ENCODE measurements at regions not wholly inside any gene's neighbourhood (a gene's known extent, or its start where the extent isn't known, plus 50 kb on each side); places are given as distances from the start of the nearest gene placed in this dataset.

GRCh38 chr10:108411206-108411605 is 1246.7 kb upstream of the SORCS1 start:
- Histone ChIP-seq H3K36me3 (no peaks in the 10 kb centered on the region), H3K27me3 (no peaks in the 10 kb centered on the region), H3K4me3 (no peak overlapping the region), H3K4me1 (ENCODE audit: insufficient read depth) (no peaks in the 10 kb centered on the region), H3K27ac (no peak overlapping the region), H3K9me3 (no peaks in the 10 kb centered on the region)
- no peak for TF ChIP-seq CTCF (IDR thresholded peaks at IDR 0.05)
- TF ChIP-seq EP300 (IDR thresholded peaks at IDR 0.05) = no peak
- TF ChIP-seq POLR2A (IDR thresholded peaks at IDR 0.05) = no peak
- DNase-seq = no peak
- 81 to 91% (median 87%) methylated on average over 2 of the region's 2 CpGs for WGBS, 3 donors
- intact Hi-C loops (cut with DNase I) = no loop called here

DNA sequence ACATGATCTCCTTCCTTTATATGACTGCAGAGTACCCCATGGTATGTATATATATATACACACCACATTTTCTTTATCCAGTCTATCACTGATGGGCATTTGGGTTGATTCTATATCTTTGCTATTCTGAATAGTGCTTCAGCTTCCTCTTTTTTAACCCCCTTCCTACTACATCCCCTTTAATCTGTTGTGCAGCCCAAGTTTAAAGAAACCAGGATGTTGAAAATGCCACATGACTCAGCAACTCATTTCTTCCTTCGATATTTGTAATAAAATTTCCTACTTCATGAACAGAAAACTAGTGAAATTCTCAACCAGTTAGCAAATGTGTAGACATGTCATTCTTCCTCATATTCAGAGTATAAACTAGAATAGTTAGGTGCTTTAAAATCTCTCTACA is 1245.7 kb upstream of the SORCS1 start:
- whole genome bisulfite sequencing, 3 donors = 83 to 95% (median 95%) methylated on average over 1 of the region's 1 CpG
- Histone ChIP-seq H3K36me3 (no peaks in the 10 kb centered on the region), H3K27ac (no peak overlapping the region), H3K4me3 (no peak overlapping the region), H3K4me1 (ENCODE audit: insufficient read depth) (no peaks in the 10 kb centered on the region), H3K9me3 (no peaks in the 10 kb centered on the region), H3K27me3 (no peaks in the 10 kb centered on the region)
- TF ChIP-seq EP300 (IDR thresholded peaks at IDR 0.05) (no peak), CTCF (IDR thresholded peaks at IDR 0.05) (no peak), POLR2A (IDR thresholded peaks at IDR 0.05) (no peak)
- no peak for DNase-seq
- intact Hi-C loops (cut with DNase I) = no loop called here

GRCh38 chr10:108409306-108409705 is 1244.8 kb upstream of the SORCS1 start:
- Histone ChIP-seq H3K9me3 (no peaks in the 10 kb centered on the region), H3K27ac (no peak overlapping the region), H3K36me3 (no peaks in the 10 kb centered on the region), H3K4me1 (ENCODE audit: insufficient read depth) (no peaks in the 10 kb centered on the region), H3K4me3 (no peak overlapping the region), H3K27me3 (no peaks in the 10 kb centered on the region)
- TF ChIP-seq EP300 (IDR thresholded peaks at IDR 0.05) (no peak), POLR2A (IDR thresholded peaks at IDR 0.05) (no peak), CTCF (IDR thresholded peaks at IDR 0.05) (no peak)
- no peak for DNase-seq
- intact Hi-C loops (cut with DNase I) = no loop called here

DNA sequence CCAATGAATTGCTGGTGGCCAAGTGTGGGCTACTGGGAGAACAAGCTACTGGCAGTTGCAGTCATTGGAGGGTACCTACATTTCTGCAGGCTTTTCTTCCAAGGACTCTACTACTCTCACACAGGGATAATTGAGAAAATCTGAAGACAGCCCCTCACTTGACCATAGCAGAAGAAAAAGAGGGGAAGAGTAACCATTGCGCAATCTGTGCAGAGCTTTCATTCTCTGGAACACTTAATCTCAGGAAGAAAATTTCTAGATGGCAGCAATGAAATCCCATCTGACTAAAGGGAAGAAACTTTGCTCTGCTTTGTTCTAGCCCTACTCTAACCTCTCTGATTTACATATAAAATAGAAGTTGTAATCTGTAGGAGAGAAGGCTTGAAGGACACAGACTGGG is 1239.6 kb upstream of the SORCS1 start:
- H3K4me1 ChIP-seq (ENCODE audit: insufficient read depth) = no peaks in the 10 kb centered on the region
- intact Hi-C loops (cut with DNase I) = no loop called here
- no peak overlapping the region for H3K4me3 ChIP-seq
- TF ChIP-seq CTCF (IDR thresholded peaks at IDR 0.05) (no peak), POLR2A (IDR thresholded peaks at IDR 0.05) (no peak), EP300 (IDR thresholded peaks at IDR 0.05) (no peak)
- no peaks in the 10 kb centered on the region for H3K36me3 ChIP-seq
- no peaks in the 10 kb centered on the region for H3K9me3 ChIP-seq
- H3K27me3 ChIP-seq = no peaks in the 10 kb centered on the region
- WGBS, 3 donors = 91 to 100% (median 93%) methylated on average over 1 of the region's 1 CpG
- H3K27ac ChIP-seq = no peak overlapping the region
- DNase-seq = no peak

DNA sequence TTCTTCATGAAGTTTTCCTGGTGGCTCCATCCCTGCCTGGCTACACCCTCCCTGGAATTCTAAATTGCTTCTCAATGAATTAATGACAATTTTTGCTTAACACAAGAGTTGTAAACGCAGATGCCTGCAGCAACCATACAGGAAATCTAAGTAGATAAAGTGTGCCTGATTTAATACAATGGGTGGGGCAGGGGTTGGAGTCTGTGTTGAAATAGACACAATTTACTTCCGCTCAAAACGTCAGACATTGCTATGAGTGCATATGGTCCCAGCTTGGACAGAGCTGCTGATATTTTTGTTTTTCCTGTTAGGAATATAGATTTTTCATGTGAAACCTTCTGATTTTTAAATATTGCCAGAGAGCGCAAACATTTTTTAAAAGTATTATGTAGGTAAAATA is 1235.0 kb upstream of the SORCS1 start:
- no peak for DNase-seq
- H3K36me3 ChIP-seq = no peaks in the 10 kb centered on the region
- H3K27ac ChIP-seq = no peak overlapping the region
- intact Hi-C loops (cut with DNase I) = no loop called here
- H3K27me3 ChIP-seq = no peaks in the 10 kb centered on the region
- no peak overlapping the region for H3K4me3 ChIP-seq
- no peaks in the 10 kb centered on the region for H3K4me1 ChIP-seq (ENCODE audit: insufficient read depth)
- 70 to 81% (median 76%) methylated on average over 4 of the region's 4 CpGs for WGBS, 3 donors
- TF ChIP-seq CTCF (IDR thresholded peaks at IDR 0.05) = no peak
- no peak for TF ChIP-seq EP300 (IDR thresholded peaks at IDR 0.05)
- TF ChIP-seq POLR2A (IDR thresholded peaks at IDR 0.05) = no peak
- H3K9me3 ChIP-seq = no peaks in the 10 kb centered on the region

Measured in ovary (tissue), 7 donors.